ENCODE measurements at regions not wholly inside any gene's neighbourhood (a gene's known extent, or its start where the extent isn't known, plus 50 kb on each side); places are given as distances from the start of the nearest gene placed in this dataset.

GRCh38 chr9:99588299-99588698 lies 233.4 kb upstream of the NR4A3 start:
- H3K27me3 ChIP-seq (ENCODE audit: control insufficient read depth in 1 of 2, insufficient read depth in 2 of 2, low read length in 2 of 2): no peaks in the 10 kb centered on the region
- DNase-seq (no peak), ATAC-seq (ENCODE audit: poor library complexity) (no peak)
- POLR2A ChIA-PET: no interaction called here
- no peak overlapping the region for H3K27ac ChIP-seq (ENCODE audit: low read depth in 1 of 2, low read length in 2 of 2)
- no peaks in the 10 kb centered on the region for H3K36me3 Mint-ChIP-seq (ENCODE audit: low read depth)
- intact Hi-C loops (cut with DNase I, micrococcal nuclease): no loop called here
- H3K27ac Mint-ChIP-seq: no peak overlapping the region
- no peaks in the 10 kb centered on the region for H3K9me3 Mint-ChIP-seq
- H3K4me1 Mint-ChIP-seq (ENCODE audit: low read depth): no peaks in the 10 kb centered on the region
- CTCF ChIA-PET: no interaction called here
- no peaks in the 10 kb centered on the region for H3K4me1 ChIP-seq (ENCODE audit: insufficient read depth, low read length)
- no peaks in the 10 kb centered on the region for H3K9me3 ChIP-seq (ENCODE audit: control insufficient read depth in 1 of 2, insufficient read depth in 1 of 2, low read length in 2 of 2)
- no peak overlapping the region for H3K4me3 Mint-ChIP-seq
- H3K36me3 ChIP-seq (ENCODE audit: insufficient read depth, low read length): no peaks in the 10 kb centered on the region
- peaks cover 24% of the 10 kb centered on the region for H3K27me3 Mint-ChIP-seq
- TF ChIP-seq CTCF (IDR thresholded peaks at IDR 0.05): no peak
- no peak overlapping the region for H3K4me3 ChIP-seq (ENCODE audit: low read length)

DNA sequence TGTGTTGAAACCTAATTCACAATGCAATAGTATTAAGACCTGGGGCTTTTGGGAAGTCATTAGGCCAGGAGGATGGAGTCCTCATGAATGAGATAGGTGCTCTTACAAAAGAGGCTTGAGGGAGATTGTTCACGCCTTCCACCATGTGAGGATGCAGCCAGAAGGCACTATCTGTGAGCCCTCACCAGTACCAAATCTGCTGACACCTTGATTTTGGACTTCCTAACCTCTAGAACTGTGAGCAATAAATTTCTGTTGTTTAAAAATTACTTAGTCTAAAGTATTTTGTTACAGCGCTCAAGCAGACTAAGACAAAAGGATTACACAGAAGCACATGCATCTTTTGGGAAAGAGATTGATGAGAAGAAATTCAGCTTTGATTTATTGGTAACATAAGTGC lies 232.9 kb upstream of the NR4A3 start:
- Mint-ChIP-seq H3K36me3 (ENCODE audit: low read depth) (no peaks in the 10 kb centered on the region), H3K4me1 (ENCODE audit: low read depth) (no peaks in the 10 kb centered on the region), H3K27ac (no peak overlapping the region), H3K27me3 (peaks cover 20% of the 10 kb centered on the region), H3K4me3 (no peak overlapping the region), H3K9me3 (no peaks in the 10 kb centered on the region)
- CTCF ChIA-PET: no interaction called here
- Histone ChIP-seq H3K4me3 (ENCODE audit: low read length) (no peak overlapping the region), H3K27me3 (ENCODE audit: control insufficient read depth in 1 of 2, insufficient read depth in 2 of 2, low read length in 2 of 2) (no peaks in the 10 kb centered on the region), H3K27ac (ENCODE audit: low read depth in 1 of 2, low read length in 2 of 2) (no peak overlapping the region), H3K4me1 (ENCODE audit: insufficient read depth, low read length) (no peaks in the 10 kb centered on the region), H3K36me3 (ENCODE audit: insufficient read depth, low read length) (no peaks in the 10 kb centered on the region), H3K9me3 (ENCODE audit: control insufficient read depth in 1 of 2, insufficient read depth in 1 of 2, low read length in 2 of 2) (no peaks in the 10 kb centered on the region)
- ATAC-seq (ENCODE audit: poor library complexity) (no peak), DNase-seq (no peak)
- no peak for TF ChIP-seq CTCF (IDR thresholded peaks at IDR 0.05)
- POLR2A ChIA-PET: no interaction called here
- intact Hi-C loops (cut with DNase I, micrococcal nuclease): no loop called here

DNA sequence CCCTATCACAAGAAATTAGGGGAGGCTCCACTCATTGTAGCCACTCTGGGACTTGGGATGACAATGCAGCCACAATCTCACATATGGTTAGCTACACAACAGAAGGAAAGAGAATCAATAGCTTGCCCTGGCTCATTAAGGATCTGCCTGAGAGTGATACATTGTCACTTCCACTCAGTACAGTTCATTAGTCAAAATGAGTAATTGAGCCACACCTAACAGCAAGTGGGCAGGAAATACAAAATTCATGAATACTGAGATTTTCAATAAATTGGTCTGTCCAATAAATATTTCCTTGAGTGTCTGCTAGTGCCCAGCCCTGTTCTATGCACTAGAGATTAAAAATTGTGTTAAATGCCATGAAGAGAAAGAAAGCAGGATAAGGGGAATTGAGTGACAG lies 231.3 kb upstream of the NR4A3 start:
- H3K4me1 ChIP-seq (ENCODE audit: insufficient read depth, low read length): no peaks in the 10 kb centered on the region
- Mint-ChIP-seq H3K36me3 (ENCODE audit: low read depth) (no peaks in the 10 kb centered on the region), H3K4me3 (no peak overlapping the region), H3K4me1 (ENCODE audit: low read depth) (no peaks in the 10 kb centered on the region), H3K27me3 (peaks cover 25% of the 10 kb centered on the region), H3K27ac (no peak overlapping the region), H3K9me3 (no peaks in the 10 kb centered on the region)
- no peak overlapping the region for H3K27ac ChIP-seq (ENCODE audit: low read depth in 1 of 2, low read length in 2 of 2)
- ChIA-PET POLR2A (no interaction called here), CTCF (no interaction called here)
- no peaks in the 10 kb centered on the region for H3K27me3 ChIP-seq (ENCODE audit: control insufficient read depth in 1 of 2, insufficient read depth in 2 of 2, low read length in 2 of 2)
- no peaks in the 10 kb centered on the region for H3K9me3 ChIP-seq (ENCODE audit: control insufficient read depth in 1 of 2, insufficient read depth in 1 of 2, low read length in 2 of 2)
- intact Hi-C loops (cut with DNase I, micrococcal nuclease): no loop called here
- H3K36me3 ChIP-seq (ENCODE audit: insufficient read depth, low read length): no peaks in the 10 kb centered on the region
- peak in 2 of 14 experiments; percentile 8 to 27 for DNase-seq
- no peak for ATAC-seq (ENCODE audit: poor library complexity)
- no peak for TF ChIP-seq CTCF (IDR thresholded peaks at IDR 0.05)
- H3K4me3 ChIP-seq (ENCODE audit: low read length): no peak overlapping the region

All from CD4-positive, alpha-beta T cell (primary cell).